COLO829 (cell line): ENCODE measurements at regions not wholly inside any gene's neighbourhood (a gene's known extent, or its start where the extent isn't known, plus 50 kb on each side); places are given as distances from the start of the nearest gene placed in this dataset.

Experiments
- DNase-seq: peaks from one replicate; pipeline ENCODE4 v3.0.0; 2012; ENCODE audit warnings: low spot score

GRCh38 chr2:236875906-236876505 lies 209.7 kb upstream of the COPS8 start:
- DNase-seq: no peak

- DNase-seq: no peak
These were observed 209.0 kb upstream of the COPS8 start for GRCh38 chr2:236876642-236877041.

- no peak for DNase-seq
These were observed 207.7 kb upstream of the COPS8 start for GRCh38 chr2:236877972-236878371.

- DNase-seq: no peak
These were observed 206.2 kb upstream of the COPS8 start for GRCh38 chr2:236879416-236879963.

GRCh38 chr2:236882074-236882473 lies 203.6 kb upstream of the COPS8 start:
- DNase-seq: no peak

- DNase-seq: no peak
These were observed 202.8 kb upstream of the COPS8 start for GRCh38 chr2:236882930-236883329.

- DNase-seq: no peak
These were observed 201.9 kb upstream of the COPS8 start for GRCh38 chr2:236883819-236884218.

- DNase-seq: no peak
These were observed 201.0 kb upstream of the COPS8 start for GRCh38 chr2:236884569-236885175.

GRCh38 chr2:236886456-236886855 lies 199.2 kb upstream of the COPS8 start:
- no peak for DNase-seq

- no peak for DNase-seq
These were observed 198.2 kb upstream of the COPS8 start for GRCh38 chr2:236887531-236887930.

GRCh38 chr2:236887953-236888793 lies 197.5 kb upstream of the COPS8 start:
- no peak for DNase-seq

- DNase-seq: no peak
These were observed 196.6 kb upstream of the COPS8 start for GRCh38 chr2:236888794-236889780.

GRCh38 chr2:236889791-236890704 lies 195.6 kb upstream of the COPS8 start:
- no peak for DNase-seq

GRCh38 chr2:236892721-236893120 lies 193.0 kb upstream of the COPS8 start:
- DNase-seq: no peak

GRCh38 chr2:236894791-236895190 lies 190.9 kb upstream of the COPS8 start:
- DNase-seq: no peak

- DNase-seq: no peak
These were observed 190.2 kb upstream of the COPS8 start for GRCh38 chr2:236895497-236895896.

GRCh38 chr2:236896688-236897087 lies 189.0 kb upstream of the COPS8 start:
- no peak for DNase-seq

GRCh38 chr2:236899146-236899545 lies 186.5 kb upstream of the COPS8 start:
- no peak for DNase-seq

- DNase-seq: no peak
These were observed 185.6 kb upstream of the COPS8 start for GRCh38 chr2:236899950-236900640.

GRCh38 chr2:236901956-236902355 lies 183.7 kb upstream of the COPS8 start:
- DNase-seq: no peak
